Mesenchymal stem cell (in vitro differentiated cells and primary cell): ENCODE measurements at regions not wholly inside any gene's neighbourhood (a gene's known extent, or its start where the extent isn't known, plus 50 kb on each side); places are given as distances from the start of the nearest gene placed in this dataset.

ENCODE experiments used
- DNase-seq: peaks from one replicate; pipeline ENCODE4 v3.0.0-alpha.2; 2013
- H2AFZ ChIP-seq: one replicate; pipeline ENCODE4 v1.6.1; 2013; ENCODE audit warnings: low read depth, mild to moderate bottlenecking, control low read depth, inconsistent platforms, low read length, moderate library complexity
- H2AK5ac ChIP-seq: 2 replicates; pipeline ENCODE4 v1.6.1; 2013; ENCODE audit warnings: low read length, moderate library complexity, mild to moderate bottlenecking, inconsistent platforms; ENCODE audit not compliant: severe bottlenecking
- H2BK120ac ChIP-seq: one replicate; pipeline ENCODE4 v1.6.1; 2013; ENCODE audit warnings: low read depth, mild to moderate bottlenecking, inconsistent platforms, low read length, moderate library complexity
- H2BK12ac ChIP-seq, 2 experiments: one replicate each; pipeline ENCODE4 v1.6.1; 2013; ENCODE audit warnings: inconsistent platforms in 2 of 2, low read length in 2 of 2, mild to moderate bottlenecking in 2 of 2, moderate library complexity in 2 of 2, control low read depth in 1 of 2
- H2BK15ac ChIP-seq: one replicate; pipeline ENCODE4 v1.6.1; 2013; ENCODE audit warnings: mild to moderate bottlenecking, low read depth, inconsistent platforms; ENCODE audit not compliant: poor library complexity, severe bottlenecking
- H2BK5ac ChIP-seq: 2 replicates; pipeline ENCODE4 v1.6.1; 2013; ENCODE audit warnings: low read depth, mild to moderate bottlenecking, low read length, control low read depth, inconsistent platforms; ENCODE audit not compliant: poor library complexity, severe bottlenecking
- H3K14ac ChIP-seq, 2 experiments: one replicate each; pipeline ENCODE4 v1.6.1; 2013; ENCODE audit warnings: inconsistent platforms in 2 of 2, low read length in 2 of 2, control low read depth in 1 of 2, mild to moderate bottlenecking in 1 of 2, moderate library complexity in 1 of 2
- H3K18ac ChIP-seq, 2 experiments: one replicate each; pipeline ENCODE4 v1.6.1; 2013; ENCODE audit warnings: inconsistent platforms in 2 of 2, low read length in 2 of 2, control low read depth in 1 of 2, low read depth in 1 of 2, mild to moderate bottlenecking in 1 of 2
- H3K23ac ChIP-seq, 2 experiments: one replicate each; pipeline ENCODE4 v1.6.1; 2013; ENCODE audit warnings: inconsistent platforms in 2 of 2, low read length in 2 of 2, mild to moderate bottlenecking in 2 of 2, moderate library complexity in 2 of 2, control low read depth in 1 of 2
- H3K27ac ChIP-seq: 2 replicates; pipeline ENCODE4 v1.5.1; 2013; ENCODE audit warnings: mild to moderate bottlenecking, moderate library complexity, low read length, control low read depth, inconsistent platforms; ENCODE audit not compliant: poor library complexity, severe bottlenecking
- H3K27me3 ChIP-seq, 2 experiments: 2 replicates each; pipeline versions ENCODE4 v1.6.1 to v1.7.0; 2013; ENCODE audit warnings: low read length in 2 of 2, mild to moderate bottlenecking in 2 of 2, moderate library complexity in 2 of 2, control low read depth in 1 of 2, inconsistent platforms in 1 of 2; ENCODE audit not compliant: control insufficient read depth in 1 of 2, insufficient read depth in 1 of 2
- H3K36me3 ChIP-seq, 2 experiments: 2 replicates each; pipeline versions ENCODE4 v1.6.1 to v1.7.0; 2013; ENCODE audit warnings: low read length in 2 of 2, control low read depth in 1 of 2, inconsistent platforms in 1 of 2, low read depth in 1 of 2, mild to moderate bottlenecking in 1 of 2; ENCODE audit not compliant: insufficient read depth in 2 of 2, control insufficient read depth in 1 of 2
- H3K4ac ChIP-seq, 2 experiments: one replicate each; pipeline ENCODE4 v1.6.1; 2013; ENCODE audit warnings: inconsistent platforms in 2 of 2, low read length in 2 of 2, mild to moderate bottlenecking in 2 of 2, moderate library complexity in 2 of 2, control low read depth in 1 of 2, low read depth in 1 of 2
- H3K4me1 ChIP-seq: 2 replicates; pipeline ENCODE4 v1.6.1; 2013; ENCODE audit warnings: low read depth, low read length, control low read depth; ENCODE audit not compliant: control insufficient read depth, insufficient read depth
- H3K4me2 ChIP-seq: 2 replicates; pipeline ENCODE4 v1.6.1; 2013; ENCODE audit warnings: low read length, mild to moderate bottlenecking, inconsistent platforms; ENCODE audit not compliant: poor library complexity, severe bottlenecking
- H3K4me3 ChIP-seq, 2 experiments: 2 replicates each; pipeline versions ENCODE4 v1.5.1 to v1.7.0; 2013; ENCODE audit warnings: low read length in 2 of 2, mild to moderate bottlenecking in 2 of 2, control low read depth in 1 of 2, low read depth in 1 of 2; ENCODE audit not compliant: insufficient read depth in 1 of 2
- H3K79me1 ChIP-seq: replicated peaks from 2 replicates; pipeline ENCODE4 v1.6.1; 2013; ENCODE audit warnings: mild to moderate bottlenecking, control low read depth, low read length, inconsistent platforms; ENCODE audit not compliant: poor library complexity, severe bottlenecking
- H3K9ac ChIP-seq: 2 replicates; pipeline ENCODE4 v1.7.0; 2013; ENCODE audit warnings: mild to moderate bottlenecking, low read length, moderate library complexity
- H3K9me3 ChIP-seq: 2 replicates; pipeline ENCODE4 v1.7.0; 2013; ENCODE audit warnings: mild to moderate bottlenecking, low read length; ENCODE audit not compliant: control insufficient read depth
- H4K8ac ChIP-seq: one replicate; pipeline ENCODE4 v1.6.1; 2013; ENCODE audit warnings: inconsistent platforms, mild to moderate bottlenecking, low read length, moderate library complexity
- H4K91ac ChIP-seq: one replicate; pipeline ENCODE4 v1.6.1; 2013; ENCODE audit warnings: mild to moderate bottlenecking, low read length, inconsistent platforms
- WGBS: methylation state at CpG from one replicate; pipeline ENCODE4 v1.1.7; 2013; ENCODE audit warnings: mixed read lengths; 5-methylcytosine and 5-hydroxymethylcytosine counted together

DNA sequence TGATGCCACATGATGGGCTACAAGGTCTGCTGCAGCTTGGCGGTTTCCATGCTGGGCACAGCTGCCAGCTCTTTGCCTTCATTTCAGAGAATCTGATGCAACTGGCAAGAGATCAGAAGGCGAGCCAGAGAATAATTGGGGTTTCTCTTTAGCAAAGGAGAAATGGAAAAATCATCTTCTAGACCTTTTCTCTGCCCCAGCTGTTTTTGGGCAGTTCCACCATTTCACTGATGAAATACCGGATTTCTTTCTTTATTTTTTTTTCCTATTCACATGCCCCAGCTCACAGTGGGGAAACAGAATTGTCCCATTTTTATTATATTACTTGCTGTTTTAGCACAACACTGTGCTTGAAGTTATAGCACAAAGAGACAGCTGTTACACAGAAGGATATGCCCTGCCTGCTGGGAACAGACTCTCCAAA is 439.3 kb upstream of the GOT2 start:
- H4K91ac ChIP-seq: no peak overlapping the region
- no peak overlapping the region for H2BK5ac ChIP-seq
- H2BK12ac ChIP-seq: no peak overlapping the region
- H3K4me2 ChIP-seq: no peak overlapping the region
- WGBS: 66% methylated on average over 3 of the region's 3 CpGs
- H3K27ac ChIP-seq: no peak overlapping the region
- DNase-seq: no peak
- no peak overlapping the region for H4K8ac ChIP-seq
- no peak overlapping the region for H2BK120ac ChIP-seq
- H2AK5ac ChIP-seq: no peak overlapping the region
- no peaks in the 10 kb centered on the region for H3K4me1 ChIP-seq
- H3K14ac ChIP-seq: no peak overlapping the region
- no peak overlapping the region for H3K4me3 ChIP-seq
- H3K4ac ChIP-seq: no peak overlapping the region
- H3K18ac ChIP-seq: no peak overlapping the region
- H3K23ac ChIP-seq: no peak overlapping the region
- no peaks in the 10 kb centered on the region for H3K36me3 ChIP-seq
- H2BK15ac ChIP-seq: no peak overlapping the region
- no peaks in the 10 kb centered on the region for H3K79me1 ChIP-seq
- H2AFZ ChIP-seq: no peak overlapping the region
- H3K9ac ChIP-seq: no peak overlapping the region
- H3K9me3 ChIP-seq: no peaks in the 10 kb centered on the region
- no peaks in the 10 kb centered on the region for H3K27me3 ChIP-seq

DNA sequence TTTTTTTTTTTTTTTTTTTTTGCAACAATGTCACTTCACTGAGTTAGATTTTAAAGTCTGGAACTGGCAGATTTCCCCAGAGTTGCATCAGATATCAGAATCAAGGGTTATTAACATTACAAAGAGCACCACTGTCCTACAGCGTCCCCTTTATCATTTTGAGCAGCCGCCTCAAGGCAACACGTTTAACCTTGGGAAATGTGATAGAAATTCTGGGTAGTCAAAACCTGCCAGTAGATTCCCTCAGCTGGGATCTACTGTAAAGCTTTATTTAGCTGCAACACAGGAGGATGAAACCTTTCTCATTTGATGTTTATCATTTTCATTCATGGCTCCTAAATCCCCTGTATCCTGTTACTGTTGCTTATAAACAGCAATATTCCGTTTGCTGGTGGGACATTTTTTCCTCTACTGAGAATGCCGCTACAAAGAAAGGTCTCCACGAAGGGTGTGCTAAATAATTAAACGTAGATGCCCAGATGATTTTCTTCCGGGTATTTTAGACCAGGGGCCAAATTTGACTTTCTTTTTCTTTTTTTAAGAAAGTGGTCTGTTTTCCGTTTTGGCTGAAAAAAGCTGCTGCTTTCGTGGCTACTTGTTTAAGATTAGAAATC is 436.1 kb upstream of the GOT2 start:
- no peak overlapping the region for H4K91ac ChIP-seq
- DNase-seq: no peak
- no peak overlapping the region for H4K8ac ChIP-seq
- no peaks in the 10 kb centered on the region for H3K79me1 ChIP-seq
- H3K18ac ChIP-seq: no peak overlapping the region
- H3K36me3 ChIP-seq: no peaks in the 10 kb centered on the region
- no peaks in the 10 kb centered on the region for H3K9me3 ChIP-seq
- 29% methylated on average over 10 of the region's 10 CpGs for WGBS
- H3K4me1 ChIP-seq: no peaks in the 10 kb centered on the region
- no peaks in the 10 kb centered on the region for H3K27me3 ChIP-seq
- H2BK120ac ChIP-seq: no peak overlapping the region
- H2AK5ac ChIP-seq: no peak overlapping the region
- H3K9ac ChIP-seq: no peak overlapping the region
- no peak overlapping the region for H2BK15ac ChIP-seq
- no peak overlapping the region for H3K4ac ChIP-seq
- H3K14ac ChIP-seq: no peak overlapping the region
- H2BK5ac ChIP-seq: no peak overlapping the region
- H2BK12ac ChIP-seq: no peak overlapping the region
- H3K27ac ChIP-seq: no peak overlapping the region
- H3K23ac ChIP-seq: no peak overlapping the region
- H3K4me3 ChIP-seq: no peak overlapping the region
- H3K4me2 ChIP-seq: no peak overlapping the region
- no peak overlapping the region for H2AFZ ChIP-seq

DNA sequence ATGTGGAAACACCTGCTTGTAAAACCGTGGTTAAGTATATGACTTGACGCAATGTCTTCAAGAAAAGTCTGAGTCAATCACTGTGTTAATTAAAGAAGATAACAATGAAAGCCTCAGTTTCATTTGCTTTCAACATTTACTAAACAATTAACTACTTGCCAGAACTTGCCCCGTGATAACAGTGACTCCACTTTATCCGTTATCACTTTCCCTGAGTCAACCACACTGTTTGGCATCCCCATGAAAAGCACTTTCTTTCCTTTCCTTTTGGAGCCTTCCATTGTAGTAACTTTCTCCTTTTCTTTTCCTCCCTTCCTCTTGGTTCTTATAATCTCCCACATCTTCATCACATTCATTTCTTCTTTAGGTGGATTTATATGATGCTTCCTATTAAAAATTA is 435.1 kb upstream of the GOT2 start:
- Histone ChIP-seq H4K91ac (no peak overlapping the region), H4K8ac (no peak overlapping the region), H3K27ac (no peak overlapping the region), H2BK120ac (no peak overlapping the region), H3K4ac (no peak overlapping the region), H3K79me1 (no peaks in the 10 kb centered on the region), H3K27me3 (no peaks in the 10 kb centered on the region), H3K9ac (no peak overlapping the region), H2BK12ac (no peak overlapping the region), H3K14ac (no peak overlapping the region), H2AFZ (no peak overlapping the region), H3K9me3 (no peaks in the 10 kb centered on the region), H3K4me1 (no peaks in the 10 kb centered on the region), H2AK5ac (no peak overlapping the region), H3K4me2 (no peak overlapping the region), H2BK15ac (no peak overlapping the region), H3K4me3 (no peak overlapping the region), H2BK5ac (no peak overlapping the region), H3K18ac (no peak overlapping the region), H3K36me3 (no peaks in the 10 kb centered on the region), H3K23ac (no peak overlapping the region)
- DNase-seq: no peak
- WGBS: 61% methylated on average over 4 of the region's 4 CpGs

GRCh38 chr16:59168461-59169114 is 434.5 kb upstream of the GOT2 start:
- Histone ChIP-seq H3K79me1 (no peaks in the 10 kb centered on the region), H3K36me3 (no peaks in the 10 kb centered on the region), H3K4ac (no peak overlapping the region), H3K14ac (no peak overlapping the region), H3K4me3 (no peak overlapping the region), H2BK5ac (no peak overlapping the region), H4K91ac (no peak overlapping the region), H3K4me1 (no peaks in the 10 kb centered on the region), H2BK15ac (no peak overlapping the region), H3K23ac (no peak overlapping the region), H3K9me3 (no peaks in the 10 kb centered on the region), H2BK12ac (no peak overlapping the region), H2AFZ (no peak overlapping the region), H3K27me3 (no peaks in the 10 kb centered on the region), H3K9ac (no peak overlapping the region), H3K27ac (no peak overlapping the region), H2AK5ac (no peak overlapping the region), H2BK120ac (no peak overlapping the region), H3K4me2 (no peak overlapping the region), H3K18ac (no peak overlapping the region), H4K8ac (no peak overlapping the region)
- 60% methylated on average over 3 of the region's 3 CpGs for WGBS
- DNase-seq: no peak
